HG03558 (cell line): ENCODE measurements at regions not wholly inside any gene's neighbourhood (a gene's known extent, or its start where the extent isn't known, plus 50 kb on each side); places are given as distances from the start of the nearest gene placed in this dataset.
"Not testable (repeated sequence)": the region's sequence is repeated elsewhere in the genome, so short reads cannot be mapped to it uniquely, and the experiment has no call there.

Experiments used
- ATAC-seq: cut with Tn5 transposase; IDR thresholded peaks from one replicate; pipeline ENCODE4 v1.9.1; 2021; ENCODE audit warnings: moderate number of reproducible peaks; ENCODE audit not compliant: unreplicated experiment; ENCODE audit errors: extremely low read depth

DNA sequence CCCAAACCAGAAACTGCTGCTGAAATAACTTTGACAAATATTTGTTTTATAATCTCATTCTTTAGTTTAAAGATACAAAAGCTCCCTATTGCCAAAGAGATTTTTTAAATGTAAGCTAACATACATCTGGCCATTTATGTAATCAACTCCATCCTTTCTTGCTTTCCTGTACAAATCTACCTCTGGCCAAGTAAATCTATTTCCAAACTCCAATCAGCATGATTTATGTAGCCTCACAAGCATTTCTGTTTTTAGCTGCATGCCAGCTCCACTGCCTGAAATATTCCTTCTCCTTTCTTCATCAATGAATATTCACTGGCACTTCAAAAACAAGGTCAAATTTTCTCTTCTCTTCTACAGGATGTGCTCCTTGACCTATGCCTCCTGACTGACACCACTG, 80.0 kb downstream of the SHOX2 start:
- no peak for ATAC-seq

DNA sequence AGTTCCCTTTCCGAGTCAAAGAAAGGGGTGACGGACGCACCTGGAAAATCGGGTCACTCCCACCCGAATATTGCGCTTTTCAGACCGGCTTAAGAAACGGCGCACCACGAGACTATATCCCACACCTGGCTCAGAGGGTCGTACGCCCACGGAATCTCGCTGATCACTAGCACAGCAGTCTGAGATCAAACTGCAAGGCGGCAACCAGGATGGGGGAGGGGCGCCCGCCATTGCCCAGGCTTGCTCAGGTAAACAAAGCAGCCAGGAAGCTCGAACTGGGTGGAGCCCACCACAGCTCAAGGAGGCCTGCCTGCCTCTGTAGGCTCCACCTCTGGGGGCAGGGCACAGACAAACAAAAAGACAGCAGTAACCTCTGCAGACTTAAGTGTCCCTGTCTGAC, 86.3 kb downstream of the SHOX2 start:
- ATAC-seq, result not testable (repeated sequence)

DNA sequence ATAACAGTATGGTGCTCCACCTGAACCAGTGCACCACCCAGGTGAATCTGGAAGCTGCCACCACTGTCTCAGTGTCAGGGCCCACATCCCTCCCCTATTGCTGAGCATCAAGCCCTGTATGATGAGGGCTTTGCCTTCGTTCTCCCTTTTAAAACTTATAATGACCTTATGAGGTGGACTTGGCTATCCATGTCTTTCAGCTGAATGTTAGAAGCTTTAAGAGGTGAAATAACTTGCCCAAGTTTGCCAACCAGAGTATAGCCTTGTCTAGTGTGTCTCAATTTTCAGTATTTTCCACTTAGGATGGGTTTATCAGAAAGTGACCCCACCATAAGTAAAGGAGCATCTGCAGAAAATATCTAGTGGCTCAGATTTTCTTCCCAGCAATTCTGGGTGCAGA, 87.8 kb downstream of the SHOX2 start:
- ATAC-seq, result no peak

GRCh38 chr3:158012901-158013300, 93.3 kb downstream of the SHOX2 start:
- ATAC-seq, result no peak

DNA sequence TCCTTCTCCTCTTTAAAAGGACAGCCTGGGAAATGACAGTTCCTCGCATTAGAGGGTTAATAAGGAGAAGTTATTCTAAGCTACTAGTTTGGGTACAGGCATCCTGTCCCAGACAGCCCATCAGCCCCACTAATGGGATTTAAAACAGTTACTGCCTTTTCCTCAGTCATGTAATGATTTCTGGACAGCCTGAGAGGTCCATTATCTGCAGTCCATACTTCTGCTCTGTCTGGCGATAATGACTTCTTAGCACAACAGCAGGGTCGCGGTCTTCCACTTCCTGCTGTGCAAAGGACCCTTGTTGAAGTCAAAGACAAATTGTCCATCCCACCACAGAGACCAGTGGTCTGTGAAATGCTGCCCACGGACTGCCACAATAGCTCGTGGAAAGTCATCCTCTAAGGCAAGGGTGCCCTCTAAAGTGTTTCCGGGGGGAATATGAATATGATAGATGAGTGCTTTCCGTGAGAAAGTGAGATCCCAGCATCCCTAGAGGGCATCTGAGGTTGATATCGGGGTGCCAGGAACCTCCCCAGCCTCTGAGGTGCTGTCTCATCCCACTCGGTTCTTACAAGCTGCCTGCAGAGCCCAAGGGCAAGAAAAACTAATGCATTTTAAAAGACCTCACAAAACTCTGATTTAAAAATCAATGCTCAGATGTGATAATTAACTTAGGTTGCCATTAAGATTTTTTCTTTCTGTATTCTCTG, 100.7 kb downstream of the SHOX2 start:
- ATAC-seq, result no peak

DNA sequence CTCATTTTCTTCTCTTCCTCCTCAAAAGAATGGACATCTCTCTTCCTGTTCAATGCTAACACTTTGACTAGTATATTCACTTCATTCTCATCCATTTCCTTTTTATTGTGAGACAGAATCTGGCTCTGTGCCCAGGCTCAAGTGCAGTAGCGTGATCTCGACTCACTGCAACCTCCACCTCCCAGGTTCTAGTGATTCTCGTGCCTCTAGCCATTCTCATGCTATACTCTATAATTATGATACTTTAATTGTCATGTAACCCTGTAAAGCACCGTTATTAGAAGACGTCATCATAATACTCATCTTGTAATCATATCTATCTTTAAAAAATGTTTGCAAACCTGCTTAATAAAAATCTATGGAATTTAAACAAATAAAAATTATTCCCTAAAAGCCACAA, 107.0 kb downstream of the SHOX2 start:
- no peak for ATAC-seq

- ATAC-seq, result no peak
Observed at GRCh38 chr3:157982359-157982758, 123.9 kb downstream of the SHOX2 start.

- no peak for ATAC-seq
Observed at GRCh38 chr3:157981819-157982218, 124.4 kb downstream of the SHOX2 start.

DNA sequence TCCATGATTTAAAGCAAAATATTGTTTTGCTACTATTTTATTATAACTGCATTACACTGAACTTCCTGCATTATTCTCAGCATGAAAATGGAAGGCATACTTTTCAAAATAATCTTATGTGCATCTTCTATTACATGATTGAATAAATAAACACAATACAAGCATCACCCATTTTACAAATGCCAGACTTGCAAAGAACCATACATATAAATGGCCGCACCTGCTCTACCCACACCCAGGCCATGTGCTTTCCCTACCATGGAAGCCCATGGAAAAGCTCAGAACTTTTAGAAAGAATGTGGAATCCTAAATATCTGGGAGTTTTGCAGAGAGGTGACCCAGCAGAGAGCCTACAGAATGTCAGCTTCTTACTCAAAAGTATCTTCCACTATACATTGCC, 127.2 kb downstream of the SHOX2 start:
- no peak for ATAC-seq

- no peak for ATAC-seq
Observed at GRCh38 chr3:157961665-157962064, 144.6 kb downstream of the SHOX2 start.

- no peak for ATAC-seq
Observed at GRCh38 chr3:157958457-157958856, 147.8 kb downstream of the SHOX2 start.

- no peak for ATAC-seq
Observed at GRCh38 chr3:157956850-157957249, 149.4 kb downstream of the SHOX2 start.

DNA sequence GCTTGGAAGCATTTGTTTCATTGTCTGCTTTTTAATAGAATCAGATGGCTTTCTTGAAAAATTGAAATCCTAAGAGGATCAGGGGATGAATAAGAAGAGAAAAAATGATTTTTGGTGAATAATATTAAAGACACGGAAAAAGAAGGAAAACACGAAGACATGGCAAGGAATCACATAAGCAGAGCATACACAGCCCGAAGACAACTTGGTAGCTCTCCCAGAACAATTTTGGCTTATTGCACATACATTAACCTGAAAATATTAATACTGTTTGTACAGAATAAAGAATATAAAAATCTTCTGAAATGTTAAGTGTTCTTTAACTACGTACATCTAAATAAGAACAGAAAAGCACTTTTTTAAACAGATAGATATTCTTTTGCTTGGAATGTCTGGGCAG, 150.0 kb downstream of the SHOX2 start:
- no peak for ATAC-seq

DNA sequence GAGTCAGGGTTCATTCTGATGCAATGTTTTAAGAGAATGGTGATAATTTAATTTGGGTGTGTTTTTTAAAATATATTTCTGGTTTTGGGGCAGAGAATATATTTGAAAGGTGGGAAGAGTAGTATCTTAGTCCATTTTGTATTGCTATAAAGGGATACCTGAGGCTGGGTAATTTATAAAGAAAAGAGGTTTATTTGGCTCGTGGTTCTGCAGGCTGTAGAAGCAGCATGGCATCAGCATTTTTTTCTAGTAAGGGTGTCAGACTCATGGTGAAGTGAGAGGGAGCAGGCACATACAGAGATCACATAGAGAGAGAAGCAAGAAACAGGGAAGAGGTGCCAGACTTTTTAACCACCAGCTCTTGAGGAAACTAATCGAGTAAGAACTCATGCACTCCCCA, 152.7 kb downstream of the SHOX2 start:
- no peak for ATAC-seq

DNA sequence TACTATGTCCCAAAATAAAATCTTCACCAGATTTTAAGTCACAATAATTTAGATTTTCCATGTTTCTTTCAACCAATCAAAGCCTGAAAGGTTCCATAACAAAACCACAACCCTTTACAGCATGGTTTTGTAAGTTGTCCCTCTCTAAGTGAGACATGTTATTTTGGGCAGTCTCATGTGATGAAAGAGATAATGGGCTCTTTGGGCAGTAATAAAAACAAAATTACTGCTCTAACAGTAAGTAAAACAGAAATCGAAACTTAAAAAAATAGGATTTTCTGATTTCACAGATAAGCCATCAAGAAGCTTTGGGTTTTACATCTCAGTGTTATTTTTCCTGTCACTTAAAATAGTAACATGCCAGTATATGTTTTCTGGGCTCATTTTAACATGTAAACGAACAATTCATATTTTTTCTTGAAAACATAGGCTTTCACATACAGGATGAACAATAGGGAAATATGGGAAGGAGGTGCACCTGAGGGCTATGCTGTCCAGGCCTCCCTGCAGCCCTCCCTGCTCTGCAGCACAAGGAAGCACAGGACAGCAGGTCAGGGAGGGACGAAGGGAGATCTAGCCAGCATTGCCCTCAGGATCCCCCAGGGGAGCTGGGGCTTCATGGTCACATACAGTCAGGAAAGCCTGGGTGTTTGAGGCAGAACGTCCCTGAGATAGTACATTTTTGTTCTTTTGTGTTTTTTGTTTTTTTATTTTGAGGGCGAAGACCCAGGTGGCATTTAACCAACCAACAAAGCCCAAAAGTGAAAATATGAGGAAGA, 157.4 kb downstream of the SHOX2 start:
- no peak for ATAC-seq

GRCh38 chr3:157939166-157939565, 167.1 kb downstream of the SHOX2 start:
- ATAC-seq, result no peak

DNA sequence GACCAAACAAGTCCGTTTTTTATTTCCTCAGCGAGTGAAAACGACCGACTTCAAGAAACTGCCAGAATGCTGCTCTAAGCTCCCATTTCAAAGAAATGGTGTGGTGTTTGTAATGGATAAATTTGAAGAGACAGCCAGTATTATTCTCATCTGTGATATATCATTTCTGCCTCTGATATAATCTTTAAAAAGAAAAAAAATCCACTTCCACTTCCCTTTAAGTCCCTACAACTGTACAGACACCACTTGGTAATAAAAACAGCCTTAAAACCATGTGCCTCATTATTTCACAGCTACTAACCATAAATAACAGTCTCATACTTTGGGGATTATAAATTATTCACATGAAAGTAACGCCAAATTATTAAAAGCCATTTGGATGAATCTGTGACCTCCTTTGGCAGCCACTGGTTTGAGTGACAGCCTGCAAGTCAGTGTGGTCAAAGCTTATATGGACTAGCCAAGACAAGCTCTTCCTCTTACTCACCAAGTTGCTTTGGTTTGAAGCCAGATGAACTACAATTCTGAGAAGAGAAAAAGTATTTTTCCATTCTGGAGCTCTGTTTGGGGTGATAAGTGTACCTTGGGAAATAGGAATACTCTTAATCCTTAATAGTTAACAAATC, 168.0 kb downstream of the SHOX2 start:
- no peak for ATAC-seq

DNA sequence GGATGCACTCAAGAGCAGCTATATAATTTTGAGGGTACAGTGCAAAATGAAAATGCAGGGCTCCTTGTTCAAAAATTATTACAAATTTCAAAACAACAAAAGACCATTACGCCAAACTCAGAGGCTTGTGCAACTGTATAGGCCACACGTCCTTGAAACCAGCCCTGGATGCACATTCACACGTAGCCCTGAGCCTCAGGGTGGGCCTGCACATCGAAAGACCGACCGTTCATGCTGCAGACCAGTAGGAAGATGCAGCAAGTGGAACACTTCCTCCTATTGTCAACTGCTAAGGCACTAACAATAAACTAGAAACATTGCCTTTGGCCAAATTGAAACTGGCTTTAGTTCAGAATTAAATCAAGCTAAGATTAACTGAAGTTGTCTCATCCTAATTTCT, 174.7 kb downstream of the SHOX2 start:
- ATAC-seq, result no peak

DNA sequence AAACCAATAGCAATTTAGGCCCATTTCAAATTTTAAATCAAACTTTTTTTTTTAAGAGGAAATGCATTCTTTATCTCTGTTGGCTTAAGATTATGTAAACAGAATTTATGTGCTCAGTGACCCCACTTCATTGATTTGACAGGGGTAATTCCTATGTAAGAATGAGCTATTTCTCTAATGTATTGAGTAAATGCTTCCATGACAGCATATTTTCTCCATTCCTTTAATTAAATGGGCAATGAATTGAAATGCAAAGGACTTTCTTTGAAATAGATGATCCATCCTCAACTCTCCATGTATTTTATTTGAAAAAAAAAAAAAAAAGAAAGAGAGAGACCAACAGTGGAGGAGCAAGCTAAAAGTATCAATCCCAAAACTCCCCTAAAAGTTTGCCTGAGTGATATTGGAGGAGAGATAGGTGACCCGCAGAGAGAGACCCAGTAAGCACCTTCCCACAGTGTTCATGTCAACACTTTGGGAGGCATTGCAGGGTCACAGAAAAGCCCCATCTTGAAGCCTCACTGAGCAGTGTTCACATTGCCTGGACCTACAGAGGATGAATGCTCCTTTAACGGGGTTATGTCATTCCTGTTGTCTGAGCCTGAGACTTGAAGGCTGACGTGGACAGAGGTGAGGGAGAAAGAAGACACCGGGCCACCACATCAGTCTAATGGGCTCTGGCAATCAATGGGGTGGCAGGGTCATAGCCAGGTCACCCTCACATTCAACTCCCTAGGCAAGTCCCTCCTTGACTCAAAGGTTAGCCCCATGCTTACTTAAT, 176.0 kb downstream of the SHOX2 start:
- no peak for ATAC-seq

DNA sequence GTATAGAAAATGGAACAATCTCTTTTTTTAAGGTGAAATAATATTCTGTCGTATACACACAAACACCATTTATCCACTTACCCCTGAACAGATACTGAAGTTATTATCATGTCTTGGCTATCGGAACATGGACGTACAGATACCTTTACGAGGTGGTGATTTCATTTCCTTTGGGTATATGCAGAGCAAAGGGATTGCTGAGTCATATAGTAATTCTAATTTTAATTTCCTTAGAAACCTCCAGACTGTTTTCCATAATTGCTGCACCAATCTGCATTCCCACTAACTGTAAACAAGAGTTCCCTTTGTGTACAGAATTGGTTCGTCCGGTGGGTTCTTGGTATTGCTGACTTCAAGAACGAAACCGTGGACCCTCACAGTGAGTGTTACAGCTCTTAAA, 179.4 kb downstream of the SHOX2 start:
- ATAC-seq, result no peak

GRCh38 chr3:157922614-157923013, 183.6 kb downstream of the SHOX2 start:
- no peak for ATAC-seq
